Suppressor macrophage treated with lipopolysaccharide for 1 hour (primary cell): ENCODE measurements at regions not wholly inside any gene's neighbourhood (a gene's known extent, or its start where the extent isn't known, plus 50 kb on each side); places are given as distances from the start of the nearest gene placed in this dataset.

Experiments
- DNase-seq, 3 donors: peaks; one replicate each; pipeline ENCODE4 v3.0.0-alpha.2; 2020 to 2022

DNA sequence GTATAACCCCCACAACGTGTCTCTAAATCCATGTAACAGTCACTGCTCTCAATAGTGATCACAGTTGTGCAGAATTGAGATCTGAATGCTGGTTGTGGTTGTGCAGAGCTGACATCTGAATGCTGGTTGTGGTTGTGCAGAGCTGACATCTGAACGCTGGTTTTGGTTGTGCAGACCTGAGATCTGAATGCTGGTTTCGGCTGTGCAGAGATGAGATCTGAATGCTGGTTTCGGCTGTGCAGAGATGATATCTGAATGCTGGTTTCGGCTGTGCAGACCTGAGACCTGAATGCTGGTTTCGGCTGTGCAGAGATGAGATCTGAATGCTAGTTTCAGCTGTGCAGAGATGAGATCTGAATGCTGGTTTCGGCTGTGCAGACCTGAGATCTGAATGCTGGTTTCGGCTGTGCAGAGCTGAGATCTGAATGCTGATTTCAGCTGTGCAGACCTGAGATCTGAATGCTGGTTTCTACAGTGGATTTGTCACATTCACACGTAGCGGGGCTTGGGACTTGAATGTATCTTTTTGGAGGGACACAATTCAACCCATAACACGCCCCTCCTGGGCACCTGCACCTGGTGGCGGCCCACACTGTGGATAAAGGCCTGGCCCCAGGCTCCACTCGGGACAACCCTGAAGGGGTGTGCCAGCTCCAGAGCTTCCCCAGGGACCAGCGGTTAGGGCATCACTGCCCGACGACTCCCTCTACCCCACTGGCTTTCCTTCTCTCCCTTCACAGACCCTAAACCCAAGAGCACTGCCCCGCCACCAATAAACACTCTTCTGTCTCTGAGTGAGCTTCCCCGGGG lies 51.1 kb upstream of the SLC66A3 start:
- no peak for DNase-seq

DNA sequence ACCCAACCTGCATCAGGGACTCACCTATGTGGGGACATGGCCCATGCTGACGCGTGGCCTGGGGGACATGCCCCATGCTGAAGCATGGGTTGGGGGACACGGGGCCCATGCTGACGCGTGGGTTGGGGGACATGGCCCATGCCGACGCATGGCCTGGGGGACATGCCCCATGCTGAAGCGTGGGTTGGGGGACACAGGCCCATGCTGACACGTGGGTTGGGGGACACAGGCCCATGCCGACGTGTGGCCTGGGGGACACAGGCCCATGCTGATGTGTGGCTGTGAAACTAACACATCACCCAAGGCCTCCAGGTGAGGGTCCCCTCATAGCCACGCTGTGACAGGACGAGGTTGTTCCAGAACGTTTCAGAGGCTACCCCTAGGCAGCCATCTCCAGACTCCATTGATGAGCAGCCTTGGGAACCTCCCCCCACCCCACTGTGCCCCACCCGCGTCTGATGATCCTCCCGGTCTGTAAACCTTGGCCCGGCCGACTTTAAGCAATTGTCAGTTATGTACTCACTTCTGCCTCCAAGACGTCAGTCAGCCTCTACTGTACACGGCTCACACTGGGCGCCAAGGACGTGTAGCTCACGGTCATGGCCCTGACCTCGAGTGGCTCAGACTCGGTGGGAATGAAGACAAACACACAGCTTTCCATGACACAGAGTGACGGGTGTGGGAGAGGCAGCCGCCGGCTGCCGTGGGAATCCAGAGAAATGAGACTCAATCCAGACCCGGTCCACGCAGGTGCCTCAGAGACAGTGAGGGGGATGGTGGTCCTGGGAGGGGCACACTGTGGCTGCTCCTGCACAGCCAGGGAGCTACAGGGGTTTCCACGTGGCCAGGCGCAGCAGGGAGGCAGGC lies 50.2 kb upstream of the SLC66A3 start:
- no peak for DNase-seq
